ENCODE measurements at regions not wholly inside any gene's neighbourhood (a gene's known extent, or its start where the extent isn't known, plus 50 kb on each side); places are given as distances from the start of the nearest gene placed in this dataset.

DNA sequence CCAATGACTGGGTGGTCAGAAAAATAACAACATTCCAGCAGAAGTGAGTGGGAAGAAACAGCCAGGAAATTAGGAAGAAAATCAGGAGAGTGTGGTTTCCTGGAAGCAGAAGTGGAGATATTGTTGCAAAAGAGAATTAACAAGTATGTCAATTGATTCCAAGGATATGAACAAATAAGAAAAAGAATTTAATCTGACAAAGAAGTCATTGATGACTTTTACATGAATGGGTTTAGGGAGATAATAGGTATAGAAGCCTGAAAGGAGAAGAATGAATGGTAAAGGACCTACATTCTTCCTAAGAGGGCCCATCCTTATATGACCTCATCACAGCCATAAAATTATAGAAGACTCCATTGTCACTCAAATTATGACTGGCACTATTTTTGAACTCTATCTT is 1440.1 kb downstream of the OTOL1 start (continued):
- TF ChIP-seq CHD2 (IDR thresholded peaks at IDR 0.05; ENCODE audit: borderline replicate concordance, low read depth, low read length): no peak
- no peak for TF ChIP-seq ZNF217 (IDR thresholded peaks at IDR 0.05)
- TF ChIP-seq JUNB (IDR thresholded peaks at IDR 0.05): no peak
- no peak for TF ChIP-seq TAF1 (IDR thresholded peaks at IDR 0.05; ENCODE audit: borderline replicate concordance, low read depth, low read length)
- no peak for TF ChIP-seq ZNF622 (IDR thresholded peaks at IDR 0.05)
- no peak for TF ChIP-seq RAD51 (IDR thresholded peaks at IDR 0.05)
- TF ChIP-seq PAX8 (IDR thresholded peaks at IDR 0.05): no peak
- TF ChIP-seq PAX5 (IDR thresholded peaks at IDR 0.05; ENCODE audit: borderline replicate concordance, low read depth, low read length): no peak
- no peak for TF ChIP-seq PML (IDR thresholded peaks at IDR 0.05; ENCODE audit: low read length)
- TF ChIP-seq EGR1 (IDR thresholded peaks at IDR 0.05; ENCODE audit: borderline replicate concordance in 1 of 2, low read depth in 2 of 2, low read length in 2 of 2): no peak
- no peak for TF ChIP-seq SREBF2 (IDR thresholded peaks at IDR 0.05; ENCODE audit: low read length)

- no peak for ATAC-seq
- Histone ChIP-seq H4K20me1 (ENCODE audit: control insufficient read depth, insufficient read depth) (no peaks in the 10 kb centered on the region), H2AFZ (ENCODE audit: control insufficient read depth, low read depth, low read length) (no peak overlapping the region), H3K9me3 (replicated peaks; ENCODE audit: control insufficient read depth, insufficient read depth, low read length) (no peaks in the 10 kb centered on the region), H3K27ac (ENCODE audit: control insufficient read depth, insufficient read depth) (no peak overlapping the region), H3K79me2 (ENCODE audit: control insufficient read depth, insufficient read depth, low read length) (no peaks in the 10 kb centered on the region), H3K4me2 (ENCODE audit: control insufficient read depth, insufficient read depth) (no peak overlapping the region), H3K4me1 (ENCODE audit: control insufficient read depth, insufficient read depth, low read length) (no peaks in the 10 kb centered on the region), H3K36me3 (ENCODE audit: control insufficient read depth in 2 of 2, insufficient read depth in 2 of 2, low read length in 1 of 2) (no peaks in the 10 kb centered on the region), H3K4me3 (no peak overlapping the region), H3K27me3 (replicated peaks in 1 of 2; ENCODE audit: control insufficient read depth in 2 of 2, insufficient read depth in 2 of 2, low read length in 1 of 2) (no peaks in the 10 kb centered on the region), H3K9ac (ENCODE audit: control insufficient read depth, insufficient read depth, low read length) (no peak overlapping the region)
- DNase-seq (ENCODE audit: low read depth, low spot score): no peak
- no TSS peak for BruUV-seq (replicated peaks)
- intact Hi-C loops (cut with micrococcal nuclease; ENCODE audit: unreplicated experiment): no loop called here
- CTCF ChIA-PET: no interaction called here
- POLR2A ChIA-PET: no interaction called here
- 74% methylated on average over 2 of the region's 2 CpGs for WGBS (ENCODE audit: insufficient coverage, insufficient replicate concordance, low lambda C conversion rate, missing lambda C conversion rate)
- RAD21 ChIA-PET (ENCODE audit: unreplicated experiment): no interaction called here
- in situ Hi-C loops (cut with MboI): no loop called here
- FAIRE-seq: no peak
- SMC1A ChIA-PET (ENCODE audit: uncharacterized antibody, unreplicated experiment): no interaction called here
- TF ChIP-seq ZBTB40 (IDR thresholded peaks at IDR 0.05; ENCODE audit: borderline replicate concordance): no peak
- TF ChIP-seq, protein P1, sequence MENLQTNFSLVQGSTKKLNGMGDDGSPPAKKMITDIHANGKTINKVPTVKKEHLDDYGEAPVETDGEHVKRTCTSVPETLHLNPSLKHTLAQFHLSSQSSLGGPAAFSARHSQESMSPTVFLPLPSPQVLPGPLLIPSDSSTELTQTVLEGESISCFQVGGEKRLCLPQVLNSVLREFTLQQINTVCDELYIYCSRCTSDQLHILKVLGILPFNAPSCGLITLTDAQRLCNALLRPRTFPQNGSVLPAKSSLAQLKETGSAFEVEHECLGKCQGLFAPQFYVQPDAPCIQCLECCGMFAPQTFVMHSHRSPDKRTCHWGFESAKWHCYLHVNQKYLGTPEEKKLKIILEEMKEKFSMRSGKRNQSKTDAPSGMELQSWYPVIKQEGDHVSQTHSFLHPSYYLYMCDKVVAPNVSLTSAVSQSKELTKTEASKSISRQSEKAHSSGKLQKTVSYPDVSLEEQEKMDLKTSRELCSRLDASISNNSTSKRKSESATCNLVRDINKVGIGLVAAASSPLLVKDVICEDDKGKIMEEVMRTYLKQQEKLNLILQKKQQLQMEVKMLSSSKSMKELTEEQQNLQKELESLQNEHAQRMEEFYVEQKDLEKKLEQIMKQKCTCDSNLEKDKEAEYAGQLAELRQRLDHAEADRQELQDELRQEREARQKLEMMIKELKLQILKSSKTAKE (IDR thresholded peaks at IDR 0.05; ENCODE audit: low read depth, poor library complexity, severe bottlenecking): no peak
- TF ChIP-seq RB1 (IDR thresholded peaks at IDR 0.05; ENCODE audit: borderline replicate concordance): no peak
- TF ChIP-seq CEBPB (IDR thresholded peaks at IDR 0.05; ENCODE audit: borderline replicate concordance in 1 of 2, low read depth in 2 of 2, low read length in 2 of 2): no peak
- no peak for TF ChIP-seq BCL3 (IDR thresholded peaks at IDR 0.05; ENCODE audit: borderline replicate concordance, insufficient read depth, low read depth, low read length, poor library complexity, severe bottlenecking)
Observed at GRCh38 chr3:162938083-162938482, 1441.5 kb downstream of the OTOL1 start.
